MM.1S (cell line): ENCODE measurements at regions not wholly inside any gene's neighbourhood (a gene's known extent, or its start where the extent isn't known, plus 50 kb on each side); places are given as distances from the start of the nearest gene placed in this dataset.

Experiments used
- DNase-seq: peaks from one replicate; pipeline ENCODE4 v3.0.0-alpha.2; 2015
- H2AFZ ChIP-seq: fragments of 300-600 bp; sonication (generic); 2 replicates; pipeline ENCODE4 v1.6.0; 2016; ENCODE audit warnings: antibody characterized with exemption, low read length
- H3F3A ChIP-seq: fragments of 300-600 bp; sonication (generic); 2 replicates; pipeline ENCODE4 v1.6.1; 2016; ENCODE audit warnings: mild to moderate bottlenecking, antibody characterized with exemption, low read length, moderate library complexity, mixed read lengths; ENCODE audit not compliant: insufficient read depth
- H3K27ac ChIP-seq: fragments of 300-600 bp; sonication (generic); 2 replicates; pipeline ENCODE4 v1.5.1; 2016; ENCODE audit warnings: mild to moderate bottlenecking, low read length
- H3K27me3 ChIP-seq: fragments of 300-600 bp; sonication (generic); replicated peaks from 2 replicates; pipeline ENCODE4 v1.6.0; 2016; ENCODE audit warnings: low read length; ENCODE audit not compliant: insufficient read depth
- H3K36me3 ChIP-seq: fragments of 300-600 bp; sonication (generic); replicated peaks from 2 replicates; pipeline ENCODE4 v1.6.1; 2016; ENCODE audit warnings: mild to moderate bottlenecking, low read length, mixed read lengths; ENCODE audit not compliant: insufficient read depth
- H3K4me1 ChIP-seq: fragments of 300-600 bp; sonication (generic); 2 replicates; pipeline ENCODE4 v1.6.1; 2016; ENCODE audit warnings: low read length, mixed read lengths
- H3K4me2 ChIP-seq: fragments of 300-600 bp; sonication (generic); 2 replicates; pipeline ENCODE4 v1.6.0; 2016; ENCODE audit warnings: low read depth, low read length
- H3K4me3 ChIP-seq: fragments of 300-600 bp; sonication (generic); 2 replicates; pipeline ENCODE4 v1.5.1; 2016; ENCODE audit warnings: low read length, mixed read lengths
- H3K79me2 ChIP-seq: fragments of 300-600 bp; sonication (generic); 2 replicates; pipeline ENCODE4 v1.6.1; 2016; ENCODE audit warnings: mixed run types, low read length, mixed read lengths
- H3K9ac ChIP-seq: fragments of 300-600 bp; sonication (generic); 2 replicates; pipeline ENCODE4 v1.6.1; 2016; ENCODE audit warnings: low read length, mixed read lengths
- H3K9me2 ChIP-seq: fragments of 300-600 bp; sonication (generic); replicated peaks from 2 replicates; pipeline ENCODE4 v1.6.1; 2016; ENCODE audit warnings: mild to moderate bottlenecking, low read length, mixed read lengths; ENCODE audit not compliant: insufficient read depth
- H3K9me3 ChIP-seq: fragments of 300-600 bp; sonication (generic); replicated peaks from 2 replicates; pipeline ENCODE4 v1.6.1; 2016; ENCODE audit warnings: mild to moderate bottlenecking, low read length, mixed read lengths; ENCODE audit not compliant: insufficient read depth
- H4K20me1 ChIP-seq: fragments of 300-600 bp; sonication (generic); 2 replicates; pipeline ENCODE4 v1.6.1; 2016; ENCODE audit warnings: mild to moderate bottlenecking, low read length, moderate library complexity, mixed read lengths; ENCODE audit not compliant: insufficient read depth
- EZH2 ChIP-seq: fragments of 300-600 bp; sonication (generic); optimal IDR thresholded peaks from 2 replicates; pipeline ENCODE3; 2017; ENCODE audit warnings: low read depth, mild to moderate bottlenecking, antibody characterized with exemption, low read length, mixed read lengths
- EZH2phosphoT487 ChIP-seq: fragments of 300-600 bp; sonication (generic); IDR thresholded peaks from 2 replicates; pipeline ENCODE4 v1.6.1; 2018; ENCODE audit warnings: antibody characterized with exemption, low read length
- TF ChIP-seq, protein P1 (sequence below): fragments of 300-600 bp; sonication (generic); IDR thresholded peaks from 2 replicates; pipeline ENCODE4 v1.5.1; 2016; ENCODE audit warnings: antibody characterized with exemption, low read length, mixed read lengths

DNA sequence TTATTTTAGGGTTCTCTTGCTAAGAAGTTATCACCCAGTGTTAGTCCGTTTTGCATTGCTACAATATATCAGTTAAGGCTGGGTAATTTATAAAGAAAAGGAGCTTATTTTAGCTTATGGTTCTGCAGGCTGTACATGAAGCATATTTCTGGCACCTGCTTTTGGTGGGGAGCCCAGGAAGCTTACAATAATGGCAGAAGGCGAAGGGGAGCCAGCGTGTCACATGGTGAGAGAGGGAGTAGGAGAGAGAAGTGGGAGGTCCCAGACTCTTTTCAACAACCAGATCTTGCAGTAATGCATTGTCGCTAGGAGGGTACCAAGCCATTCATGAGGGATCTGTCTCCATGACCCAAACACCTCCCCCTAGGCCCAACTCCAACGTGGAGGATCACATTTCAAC lies 688.8 kb upstream of the PIK3C3 start:
- H3K9me2 ChIP-seq = no peaks in the 10 kb centered on the region
- no peak overlapping the region for H2AFZ ChIP-seq
- H4K20me1 ChIP-seq = no peaks in the 10 kb centered on the region
- H3K4me2 ChIP-seq = no peak overlapping the region
- H3K9me3 ChIP-seq = no peaks in the 10 kb centered on the region
- H3K4me3 ChIP-seq = no peak overlapping the region
- H3K79me2 ChIP-seq = no peaks in the 10 kb centered on the region
- H3F3A ChIP-seq = no peaks in the 10 kb centered on the region
- DNase-seq = no peak
- TF ChIP-seq EZH2 (no peak), EZH2phosphoT487 (no peak)
- TF ChIP-seq, protein P1, sequence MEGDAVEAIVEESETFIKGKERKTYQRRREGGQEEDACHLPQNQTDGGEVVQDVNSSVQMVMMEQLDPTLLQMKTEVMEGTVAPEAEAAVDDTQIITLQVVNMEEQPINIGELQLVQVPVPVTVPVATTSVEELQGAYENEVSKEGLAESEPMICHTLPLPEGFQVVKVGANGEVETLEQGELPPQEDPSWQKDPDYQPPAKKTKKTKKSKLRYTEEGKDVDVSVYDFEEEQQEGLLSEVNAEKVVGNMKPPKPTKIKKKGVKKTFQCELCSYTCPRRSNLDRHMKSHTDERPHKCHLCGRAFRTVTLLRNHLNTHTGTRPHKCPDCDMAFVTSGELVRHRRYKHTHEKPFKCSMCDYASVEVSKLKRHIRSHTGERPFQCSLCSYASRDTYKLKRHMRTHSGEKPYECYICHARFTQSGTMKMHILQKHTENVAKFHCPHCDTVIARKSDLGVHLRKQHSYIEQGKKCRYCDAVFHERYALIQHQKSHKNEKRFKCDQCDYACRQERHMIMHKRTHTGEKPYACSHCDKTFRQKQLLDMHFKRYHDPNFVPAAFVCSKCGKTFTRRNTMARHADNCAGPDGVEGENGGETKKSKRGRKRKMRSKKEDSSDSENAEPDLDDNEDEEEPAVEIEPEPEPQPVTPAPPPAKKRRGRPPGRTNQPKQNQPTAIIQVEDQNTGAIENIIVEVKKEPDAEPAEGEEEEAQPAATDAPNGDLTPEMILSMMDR = no peak
- H3K36me3 ChIP-seq = no peaks in the 10 kb centered on the region
- H3K27me3 ChIP-seq = no peaks in the 10 kb centered on the region
- H3K27ac ChIP-seq = no peak overlapping the region
- H3K4me1 ChIP-seq = no peaks in the 10 kb centered on the region
- no peak overlapping the region for H3K9ac ChIP-seq

DNA sequence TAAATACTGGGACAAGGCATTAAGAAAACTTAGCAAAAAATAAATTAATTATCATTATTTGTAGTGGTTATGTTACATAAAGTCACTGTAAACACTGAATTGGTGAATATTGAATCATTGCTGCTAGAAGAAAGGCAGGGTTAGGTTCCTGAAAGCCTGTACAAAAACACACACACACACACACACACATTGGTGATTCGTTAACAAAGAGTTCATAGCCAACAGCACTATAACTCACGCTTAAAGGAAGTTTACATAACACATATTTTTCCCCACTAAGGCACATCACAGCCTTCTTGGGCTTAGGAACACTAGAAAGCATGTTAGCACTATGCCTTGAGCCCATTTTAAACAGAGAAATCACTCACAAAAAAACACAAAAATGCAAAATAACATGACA lies 690.0 kb upstream of the PIK3C3 start:
- H4K20me1 ChIP-seq = no peaks in the 10 kb centered on the region
- H3K4me1 ChIP-seq = no peaks in the 10 kb centered on the region
- DNase-seq = no peak
- H3K27ac ChIP-seq = no peak overlapping the region
- no peak for TF ChIP-seq EZH2phosphoT487
- TF ChIP-seq, protein P1 = no peak
- no peak for TF ChIP-seq EZH2
- no peaks in the 10 kb centered on the region for H3K9me2 ChIP-seq
- H3K4me3 ChIP-seq = no peak overlapping the region
- H3K9ac ChIP-seq = no peak overlapping the region
- no peak overlapping the region for H3K4me2 ChIP-seq
- no peaks in the 10 kb centered on the region for H3K79me2 ChIP-seq
- H3F3A ChIP-seq = no peaks in the 10 kb centered on the region
- H3K27me3 ChIP-seq = no peaks in the 10 kb centered on the region
- H3K9me3 ChIP-seq = no peaks in the 10 kb centered on the region
- H2AFZ ChIP-seq = no peak overlapping the region
- no peaks in the 10 kb centered on the region for H3K36me3 ChIP-seq

DNA sequence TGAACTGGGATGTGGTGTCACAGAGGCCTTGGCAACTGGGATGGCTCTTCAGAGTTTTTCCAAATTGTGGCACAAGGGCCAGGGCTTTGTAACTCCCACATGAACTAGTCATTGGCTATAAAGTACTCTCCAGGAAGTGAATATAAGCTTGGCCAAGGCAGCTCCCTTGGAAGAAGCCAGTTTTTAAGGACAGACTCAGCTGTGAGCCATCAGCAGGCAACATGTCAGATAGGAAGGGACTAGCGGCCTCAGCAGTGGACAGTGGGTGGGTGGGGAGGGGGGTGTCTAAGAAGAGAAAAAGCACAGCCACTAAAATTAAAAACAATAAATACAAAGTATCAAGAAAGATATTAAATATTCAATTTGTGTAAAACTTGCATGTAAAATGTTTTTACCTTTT lies 691.1 kb upstream of the PIK3C3 start:
- no peaks in the 10 kb centered on the region for H3F3A ChIP-seq
- H3K9me3 ChIP-seq = no peaks in the 10 kb centered on the region
- no peaks in the 10 kb centered on the region for H3K36me3 ChIP-seq
- no peak overlapping the region for H3K4me3 ChIP-seq
- H3K27ac ChIP-seq = no peak overlapping the region
- no peak overlapping the region for H2AFZ ChIP-seq
- H3K9ac ChIP-seq = no peak overlapping the region
- no peaks in the 10 kb centered on the region for H3K79me2 ChIP-seq
- no peaks in the 10 kb centered on the region for H3K27me3 ChIP-seq
- no peaks in the 10 kb centered on the region for H3K4me1 ChIP-seq
- H4K20me1 ChIP-seq = no peaks in the 10 kb centered on the region
- no peaks in the 10 kb centered on the region for H3K9me2 ChIP-seq
- DNase-seq = no peak
- no peak for TF ChIP-seq EZH2phosphoT487
- TF ChIP-seq, protein P1 = no peak
- no peak for TF ChIP-seq EZH2
- H3K4me2 ChIP-seq = no peak overlapping the region
